ENCODE measurements at regions not wholly inside any gene's neighbourhood (a gene's known extent, or its start where the extent isn't known, plus 50 kb on each side); places are given as distances from the start of the nearest gene placed in this dataset.
"Not testable (repeated sequence)": the region's sequence is repeated elsewhere in the genome, so short reads cannot be mapped to it uniquely, and the experiment has no call there.

GRCh38 chr4:58871509-58871908, 1761.3 kb upstream of the IGFBP7 start:
- no peak for DNase-seq (ENCODE audit: low read depth)

GRCh38 chr4:58849026-58849425, 1738.8 kb upstream of the IGFBP7 start:
- no peak for DNase-seq (ENCODE audit: low read depth)

GRCh38 chr4:58843455-58843854, 1733.3 kb upstream of the IGFBP7 start:
- DNase-seq (ENCODE audit: low read depth) = no peak

- DNase-seq (ENCODE audit: low read depth) = no peak
These were observed 1722.9 kb upstream of the IGFBP7 start for GRCh38 chr4:58833126-58833525.

GRCh38 chr4:58825278-58825677, 1715.1 kb upstream of the IGFBP7 start:
- DNase-seq (ENCODE audit: low read depth) = no peak

GRCh38 chr4:58818560-58818959, 1708.4 kb upstream of the IGFBP7 start:
- not testable (repeated sequence) for DNase-seq (ENCODE audit: low read depth)

GRCh38 chr4:58809948-58810347, 1699.8 kb upstream of the IGFBP7 start:
- no peak for DNase-seq (ENCODE audit: low read depth)

- DNase-seq (ENCODE audit: low read depth) = no peak
These were observed 1699.2 kb upstream of the IGFBP7 start for GRCh38 chr4:58809366-58809765.

GRCh38 chr4:58808817-58809216, 1698.6 kb upstream of the IGFBP7 start:
- no peak for DNase-seq (ENCODE audit: low read depth)

GRCh38 chr4:58807843-58808615, 1697.8 kb upstream of the IGFBP7 start:
- DNase-seq (ENCODE audit: low read depth) = no peak

- no peak for DNase-seq (ENCODE audit: low read depth)
These were observed 1666.4 kb upstream of the IGFBP7 start for GRCh38 chr4:58776627-58777026.

- no peak for DNase-seq (ENCODE audit: low read depth)
These were observed 1657.4 kb upstream of the IGFBP7 start for GRCh38 chr4:58767598-58767997.

- no peak for DNase-seq (ENCODE audit: low read depth)
These were observed 1656.6 kb upstream of the IGFBP7 start for GRCh38 chr4:58766763-58767162.

GRCh38 chr4:58761563-58761962, 1651.4 kb upstream of the IGFBP7 start:
- DNase-seq (ENCODE audit: low read depth) = no peak

- DNase-seq (ENCODE audit: low read depth) = no peak
These were observed 1650.6 kb upstream of the IGFBP7 start for GRCh38 chr4:58760737-58761136.

- DNase-seq (ENCODE audit: low read depth) = no peak
These were observed 1649.9 kb upstream of the IGFBP7 start for GRCh38 chr4:58760100-58760499.

GRCh38 chr4:58749206-58749605, 1639.0 kb upstream of the IGFBP7 start:
- DNase-seq (ENCODE audit: low read depth) = no peak

GRCh38 chr4:58740897-58741296, 1630.7 kb upstream of the IGFBP7 start:
- no peak for DNase-seq (ENCODE audit: low read depth)

- DNase-seq (ENCODE audit: low read depth) = no peak
These were observed 1629.1 kb upstream of the IGFBP7 start for GRCh38 chr4:58739275-58739674.

- no peak for DNase-seq (ENCODE audit: low read depth)
These were observed 1628.2 kb upstream of the IGFBP7 start for GRCh38 chr4:58738375-58738774.

- no peak for DNase-seq (ENCODE audit: low read depth)
These were observed 1624.0 kb upstream of the IGFBP7 start for GRCh38 chr4:58734030-58734674.

GRCh38 chr4:58732973-58733372, 1622.8 kb upstream of the IGFBP7 start:
- DNase-seq (ENCODE audit: low read depth) = no peak

- DNase-seq (ENCODE audit: low read depth) = no peak
These were observed 1613.8 kb upstream of the IGFBP7 start for GRCh38 chr4:58723954-58724353.

- no peak for DNase-seq (ENCODE audit: low read depth)
These were observed 1600.9 kb upstream of the IGFBP7 start for GRCh38 chr4:58711039-58711438.
